ENCODE measurements at regions not wholly inside any gene's neighbourhood (a gene's known extent, or its start where the extent isn't known, plus 50 kb on each side); places are given as distances from the start of the nearest gene placed in this dataset.

DNA sequence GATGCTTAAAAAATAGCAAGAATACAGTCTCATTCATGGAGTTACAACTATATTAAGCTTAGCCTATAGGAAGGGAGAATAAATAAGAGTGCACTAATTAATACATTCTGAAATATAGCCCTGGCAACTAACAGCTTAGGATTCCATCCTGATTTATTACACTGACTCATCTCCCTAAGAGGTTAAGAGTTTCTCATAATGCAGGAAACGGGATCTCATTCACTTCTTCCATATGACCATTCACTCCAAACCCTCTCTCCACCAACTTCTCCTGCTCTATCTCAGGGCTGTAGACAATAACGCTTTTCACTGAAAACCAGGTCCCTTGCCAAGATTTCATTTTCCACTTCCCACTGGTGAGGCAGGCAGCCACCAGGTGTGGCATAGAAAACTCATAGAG lies 168.5 kb upstream of the PLD5 start:
- BruUV-seq (replicated peaks), result no TSS peak
- H2AFZ ChIP-seq (ENCODE audit: low read length), result no peak overlapping the region
- no peak for ATAC-seq
- intact Hi-C loops (cut with micrococcal nuclease; ENCODE audit: unreplicated experiment) (no loop called here), in situ Hi-C loops (cut with HindIII; ENCODE audit: extremely low pct_ligation_motif_present, low pct_unique_long_range_greater_than_20kb) (no loop called here)
- no peak for DNase-seq (ENCODE audit: low spot score)
- H3K4me3 ChIP-seq (replicated peaks in 1 of 3; ENCODE audit: insufficient read depth in 1 of 3, low read depth in 2 of 3, low read length in 3 of 3), result no peak overlapping the region
- no peaks in the 10 kb centered on the region for H3K9me3 ChIP-seq (ENCODE audit: low read length)
- no peaks in the 10 kb centered on the region for H3K27me3 ChIP-seq (ENCODE audit: control insufficient read depth in 1 of 2, insufficient read depth in 2 of 2, low read length in 2 of 2)
- no peak for FAIRE-seq
- H3K4me1 ChIP-seq (ENCODE audit: insufficient read depth, low read length), result no peaks in the 10 kb centered on the region
- no peaks in the 10 kb centered on the region for H4K20me1 ChIP-seq (ENCODE audit: insufficient read depth, low read length)
- ChIA-PET POLR2A (no interaction called here), CTCF (ENCODE audit: low intra/inter-chr PET ratio, low total read pairs) (no interaction called here)
- H3K27ac ChIP-seq (ENCODE audit: extremely low read length, insufficient read depth, low read length), result no peak overlapping the region
- TF ChIP-seq ZNF180 (CRISPR knock-in tag; IDR thresholded peaks at IDR 0.05; ENCODE audit: borderline replicate concordance, low read depth) (no peak), HNRNPL (IDR thresholded peaks at IDR 0.05; ENCODE audit: low read depth, low read length) (no peak), ZNF629 (CRISPR knock-in tag; conservative IDR thresholded peaks at IDR 0.05) (no peak), MIER2 (CRISPR knock-in tag; IDR thresholded peaks at IDR 0.05) (no peak), ATF7 (IDR thresholded peaks at IDR 0.05) (no peak), ATF7 (CRISPR knock-in tag; IDR thresholded peaks at IDR 0.05) (no peak), ZFP62 (CRISPR knock-in tag; IDR thresholded peaks at IDR 0.05) (no peak), ZNF3 (CRISPR knock-in tag; IDR thresholded peaks at IDR 0.05) (no peak), ZBTB20 (CRISPR knock-in tag; IDR thresholded peaks at IDR 0.05; ENCODE audit: borderline replicate concordance, low read depth) (no peak)
- TF ChIP-seq, protein P1, sequence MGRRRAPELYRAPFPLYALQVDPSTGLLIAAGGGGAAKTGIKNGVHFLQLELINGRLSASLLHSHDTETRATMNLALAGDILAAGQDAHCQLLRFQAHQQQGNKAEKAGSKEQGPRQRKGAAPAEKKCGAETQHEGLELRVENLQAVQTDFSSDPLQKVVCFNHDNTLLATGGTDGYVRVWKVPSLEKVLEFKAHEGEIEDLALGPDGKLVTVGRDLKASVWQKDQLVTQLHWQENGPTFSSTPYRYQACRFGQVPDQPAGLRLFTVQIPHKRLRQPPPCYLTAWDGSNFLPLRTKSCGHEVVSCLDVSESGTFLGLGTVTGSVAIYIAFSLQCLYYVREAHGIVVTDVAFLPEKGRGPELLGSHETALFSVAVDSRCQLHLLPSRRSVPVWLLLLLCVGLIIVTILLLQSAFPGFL (CRISPR knock-in tag; IDR thresholded peaks at IDR 0.05), result no peak
- H3K36me3 ChIP-seq (replicated peaks in 1 of 2; ENCODE audit: control insufficient read depth in 1 of 2, insufficient read depth in 2 of 2, low read length in 2 of 2), result no peaks in the 10 kb centered on the region
- no peak overlapping the region for H3K9ac ChIP-seq (ENCODE audit: insufficient read depth, low read depth, low read length)
- H3K79me2 ChIP-seq (ENCODE audit: insufficient read depth, low read length), result no peaks in the 10 kb centered on the region
- H3K4me2 ChIP-seq (ENCODE audit: low read depth, low read length), result no peak overlapping the region
- 0% methylated on average over 2 of the region's 2 CpGs for WGBS (ENCODE audit: low lambda C conversion rate)

DNA sequence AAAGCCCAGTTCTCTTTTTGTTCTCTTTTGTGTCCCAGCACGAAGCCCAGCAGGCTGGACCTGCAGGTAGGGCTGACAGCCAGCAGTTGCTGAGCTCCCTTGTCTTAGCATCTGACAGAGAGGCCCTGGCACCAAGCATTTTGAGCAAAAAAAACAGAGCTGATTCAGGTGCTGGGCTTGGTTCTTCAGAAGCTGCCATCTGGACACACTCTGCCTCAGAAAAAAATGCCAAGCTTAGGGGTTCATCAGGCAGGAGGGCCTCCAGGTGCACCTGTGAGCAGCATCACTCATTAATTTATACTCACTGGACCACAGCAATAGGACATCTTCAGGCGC lies 167.1 kb upstream of the PLD5 start:
- DNase-seq (ENCODE audit: low spot score) (no peak), ATAC-seq (no peak), FAIRE-seq (no peak)
- Histone ChIP-seq H3K27me3 (ENCODE audit: control insufficient read depth in 1 of 2, insufficient read depth in 2 of 2, low read length in 2 of 2) (no peaks in the 10 kb centered on the region), H3K79me2 (ENCODE audit: insufficient read depth, low read length) (no peaks in the 10 kb centered on the region), H4K20me1 (ENCODE audit: insufficient read depth, low read length) (no peaks in the 10 kb centered on the region), H3K4me1 (ENCODE audit: insufficient read depth, low read length) (no peaks in the 10 kb centered on the region), H3K4me2 (ENCODE audit: low read depth, low read length) (no peak overlapping the region), H2AFZ (ENCODE audit: low read length) (no peak overlapping the region), H3K9ac (ENCODE audit: insufficient read depth, low read depth, low read length) (no peak overlapping the region), H3K36me3 (replicated peaks in 1 of 2; ENCODE audit: control insufficient read depth in 1 of 2, insufficient read depth in 2 of 2, low read length in 2 of 2) (no peaks in the 10 kb centered on the region), H3K27ac (ENCODE audit: extremely low read length, insufficient read depth, low read length) (no peak overlapping the region), H3K9me3 (ENCODE audit: low read length) (no peaks in the 10 kb centered on the region), H3K4me3 (replicated peaks in 1 of 3; ENCODE audit: insufficient read depth in 1 of 3, low read depth in 2 of 3, low read length in 3 of 3) (no peak overlapping the region)
- POLR2A ChIA-PET, result no interaction called here
- in situ Hi-C loops (cut with HindIII; ENCODE audit: extremely low pct_ligation_motif_present, low pct_unique_long_range_greater_than_20kb), result no loop called here
- WGBS (ENCODE audit: low lambda C conversion rate), result 100% methylated on average over 1 of the region's 2 CpGs
- CTCF ChIA-PET (ENCODE audit: low intra/inter-chr PET ratio, low total read pairs), result no interaction called here
- intact Hi-C loops (cut with micrococcal nuclease; ENCODE audit: unreplicated experiment), result no loop called here
- BruUV-seq (replicated peaks), result no TSS peak
- TF ChIP-seq, protein P2, sequence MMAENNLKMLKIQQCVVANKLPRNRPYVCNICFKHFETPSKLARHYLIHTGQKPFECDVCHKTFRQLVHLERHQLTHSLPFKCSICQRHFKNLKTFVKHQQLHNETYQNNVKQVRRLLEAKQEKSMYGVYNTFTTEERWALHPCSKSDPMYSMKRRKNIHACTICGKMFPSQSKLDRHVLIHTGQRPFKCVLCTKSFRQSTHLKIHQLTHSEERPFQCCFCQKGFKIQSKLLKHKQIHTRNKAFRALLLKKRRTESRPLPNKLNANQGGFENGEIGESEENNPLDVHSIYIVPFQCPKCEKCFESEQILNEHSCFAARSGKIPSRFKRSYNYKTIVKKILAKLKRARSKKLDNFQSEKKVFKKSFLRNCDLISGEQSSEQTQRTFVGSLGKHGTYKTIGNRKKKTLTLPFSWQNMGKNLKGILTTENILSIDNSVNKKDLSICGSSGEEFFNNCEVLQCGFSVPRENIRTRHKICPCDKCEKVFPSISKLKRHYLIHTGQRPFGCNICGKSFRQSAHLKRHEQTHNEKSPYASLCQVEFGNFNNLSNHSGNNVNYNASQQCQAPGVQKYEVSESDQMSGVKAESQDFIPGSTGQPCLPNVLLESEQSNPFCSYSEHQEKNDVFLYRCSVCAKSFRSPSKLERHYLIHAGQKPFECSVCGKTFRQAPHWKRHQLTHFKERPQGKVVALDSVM (CRISPR knock-in tag; IDR thresholded peaks at IDR 0.05), result no peak
- TF ChIP-seq, protein P3, sequence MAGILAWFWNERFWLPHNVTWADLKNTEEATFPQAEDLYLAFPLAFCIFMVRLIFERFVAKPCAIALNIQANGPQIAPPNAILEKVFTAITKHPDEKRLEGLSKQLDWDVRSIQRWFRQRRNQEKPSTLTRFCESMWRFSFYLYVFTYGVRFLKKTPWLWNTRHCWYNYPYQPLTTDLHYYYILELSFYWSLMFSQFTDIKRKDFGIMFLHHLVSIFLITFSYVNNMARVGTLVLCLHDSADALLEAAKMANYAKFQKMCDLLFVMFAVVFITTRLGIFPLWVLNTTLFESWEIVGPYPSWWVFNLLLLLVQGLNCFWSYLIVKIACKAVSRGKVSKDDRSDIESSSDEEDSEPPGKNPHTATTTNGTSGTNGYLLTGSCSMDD (CRISPR knock-in tag; IDR thresholded peaks at IDR 0.05), result no peak
- TF ChIP-seq ZNF720 (CRISPR knock-in tag; IDR thresholded peaks at IDR 0.05) (no peak), ZBTB1 (CRISPR knock-in tag; IDR thresholded peaks at IDR 0.05; ENCODE audit: borderline replicate concordance) (no peak), HOXA7 (CRISPR knock-in tag; IDR thresholded peaks at IDR 0.05) (no peak), SIN3A (IDR thresholded peaks at IDR 0.05; ENCODE audit: borderline replicate concordance, low read depth, low read length) (no peak)
- TF ChIP-seq, protein P4, sequence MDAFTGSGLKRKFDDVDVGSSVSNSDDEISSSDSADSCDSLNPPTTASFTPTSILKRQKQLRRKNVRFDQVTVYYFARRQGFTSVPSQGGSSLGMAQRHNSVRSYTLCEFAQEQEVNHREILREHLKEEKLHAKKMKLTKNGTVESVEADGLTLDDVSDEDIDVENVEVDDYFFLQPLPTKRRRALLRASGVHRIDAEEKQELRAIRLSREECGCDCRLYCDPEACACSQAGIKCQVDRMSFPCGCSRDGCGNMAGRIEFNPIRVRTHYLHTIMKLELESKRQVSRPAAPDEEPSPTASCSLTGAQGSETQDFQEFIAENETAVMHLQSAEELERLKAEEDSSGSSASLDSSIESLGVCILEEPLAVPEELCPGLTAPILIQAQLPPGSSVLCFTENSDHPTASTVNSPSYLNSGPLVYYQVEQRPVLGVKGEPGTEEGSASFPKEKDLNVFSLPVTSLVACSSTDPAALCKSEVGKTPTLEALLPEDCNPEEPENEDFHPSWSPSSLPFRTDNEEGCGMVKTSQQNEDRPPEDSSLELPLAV (CRISPR knock-in tag; conservative IDR thresholded peaks at IDR 0.05; ENCODE audit: low read depth), result no peak
